ENCODE measurements at regions not wholly inside any gene's neighbourhood (a gene's known extent, or its start where the extent isn't known, plus 50 kb on each side); places are given as distances from the start of the nearest gene placed in this dataset.

DNA sequence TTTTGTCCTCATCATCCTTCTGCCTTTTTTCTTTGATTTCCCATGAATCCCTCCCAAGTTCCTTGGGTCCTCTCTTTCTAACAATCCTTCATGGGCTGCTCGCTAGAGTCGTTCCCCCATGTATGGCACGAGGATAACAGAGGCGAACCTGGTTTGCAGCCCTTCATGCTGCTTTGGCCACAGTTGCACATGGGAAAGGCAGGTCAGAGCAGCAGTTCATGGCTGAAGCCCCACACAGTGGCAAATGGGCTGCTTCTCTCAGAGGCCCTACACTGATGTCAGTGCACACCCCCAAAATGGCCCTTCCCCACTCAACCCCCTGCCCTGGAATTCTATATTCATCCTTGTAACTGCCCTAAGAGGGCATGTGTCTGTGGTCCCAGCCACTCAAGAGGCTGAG, 335.4 kb upstream of the IGF1R start:
- Mint-ChIP-seq H3K4me1 (ENCODE audit: low read depth) (peaks cover 7% of the 10 kb centered on the region), H3K27me3 (ENCODE audit: insufficient read depth) (peaks cover 3% of the 10 kb centered on the region)
- TF ChIP-seq, protein P1, sequence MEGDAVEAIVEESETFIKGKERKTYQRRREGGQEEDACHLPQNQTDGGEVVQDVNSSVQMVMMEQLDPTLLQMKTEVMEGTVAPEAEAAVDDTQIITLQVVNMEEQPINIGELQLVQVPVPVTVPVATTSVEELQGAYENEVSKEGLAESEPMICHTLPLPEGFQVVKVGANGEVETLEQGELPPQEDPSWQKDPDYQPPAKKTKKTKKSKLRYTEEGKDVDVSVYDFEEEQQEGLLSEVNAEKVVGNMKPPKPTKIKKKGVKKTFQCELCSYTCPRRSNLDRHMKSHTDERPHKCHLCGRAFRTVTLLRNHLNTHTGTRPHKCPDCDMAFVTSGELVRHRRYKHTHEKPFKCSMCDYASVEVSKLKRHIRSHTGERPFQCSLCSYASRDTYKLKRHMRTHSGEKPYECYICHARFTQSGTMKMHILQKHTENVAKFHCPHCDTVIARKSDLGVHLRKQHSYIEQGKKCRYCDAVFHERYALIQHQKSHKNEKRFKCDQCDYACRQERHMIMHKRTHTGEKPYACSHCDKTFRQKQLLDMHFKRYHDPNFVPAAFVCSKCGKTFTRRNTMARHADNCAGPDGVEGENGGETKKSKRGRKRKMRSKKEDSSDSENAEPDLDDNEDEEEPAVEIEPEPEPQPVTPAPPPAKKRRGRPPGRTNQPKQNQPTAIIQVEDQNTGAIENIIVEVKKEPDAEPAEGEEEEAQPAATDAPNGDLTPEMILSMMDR (IDR thresholded peaks at IDR 0.05), result no peak

DNA sequence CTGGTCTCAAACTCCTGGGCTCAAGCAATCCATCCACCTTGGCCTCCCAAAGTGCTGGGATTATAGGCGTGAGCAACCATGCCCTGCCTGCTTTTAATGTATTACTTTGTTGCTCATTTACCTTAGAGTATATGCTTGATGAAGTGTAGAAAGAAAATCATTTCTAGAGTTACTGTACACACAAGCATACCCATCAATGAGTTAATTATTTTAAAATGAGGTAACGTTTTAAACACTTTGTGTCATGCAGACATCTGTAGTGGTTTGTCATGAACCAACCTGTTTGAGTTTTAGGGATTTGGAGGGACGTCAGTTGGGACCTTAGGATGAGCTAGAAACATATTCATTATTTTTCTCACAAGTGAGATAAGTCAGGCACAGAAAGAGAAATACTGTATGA, 332.4 kb upstream of the IGF1R start:
- H3K27ac Mint-ChIP-seq, result no peak overlapping the region
- peaks cover 3% of the 10 kb centered on the region for H3K27me3 Mint-ChIP-seq (ENCODE audit: insufficient read depth)
- no peak overlapping the region for H3K4me3 Mint-ChIP-seq
- TF ChIP-seq, protein P1 (IDR thresholded peaks at IDR 0.05), result no peak
- no peak for DNase-seq
- H3K9me3 Mint-ChIP-seq, result no peaks in the 10 kb centered on the region
- peaks cover 4% of the 10 kb centered on the region; the same call in 1 of the 2 replicates for H3K36me3 Mint-ChIP-seq (ENCODE audit: low read depth)
- peaks cover 7% of the 10 kb centered on the region for H3K4me1 Mint-ChIP-seq (ENCODE audit: low read depth)

More for the DNA sequence above, 335.4 kb upstream of the IGF1R start:
- no peaks in the 10 kb centered on the region for H3K36me3 Mint-ChIP-seq (ENCODE audit: low read depth)
- no peak overlapping the region for H3K4me3 Mint-ChIP-seq
- H3K27ac Mint-ChIP-seq, result no peak overlapping the region
- H3K9me3 Mint-ChIP-seq, result no peaks in the 10 kb centered on the region
- DNase-seq, result no peak

DNA sequence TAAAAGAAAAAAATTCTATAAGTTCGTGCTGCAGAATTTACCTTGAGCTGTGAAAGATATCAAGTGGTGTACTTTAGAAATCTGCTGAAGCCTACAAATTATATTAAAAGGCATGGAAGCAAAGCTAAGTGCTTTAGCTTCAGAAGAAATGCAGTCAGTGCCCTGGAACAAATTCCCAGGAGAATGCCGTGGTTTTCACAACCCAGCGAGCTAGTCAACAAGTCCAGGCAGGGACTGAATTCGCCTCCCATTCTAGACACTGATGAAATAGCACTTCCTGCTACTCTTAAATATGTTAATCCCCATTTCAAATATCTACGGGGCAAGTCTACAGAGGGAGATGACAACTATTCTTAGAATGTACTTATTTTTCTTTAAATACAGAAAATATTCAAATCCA, 326.4 kb upstream of the IGF1R start:
- Mint-ChIP-seq H3K27me3 (ENCODE audit: insufficient read depth) (peaks cover 3% of the 10 kb centered on the region; the same call in 1 of the 2 replicates), H3K4me3 (no peak overlapping the region)

DNA sequence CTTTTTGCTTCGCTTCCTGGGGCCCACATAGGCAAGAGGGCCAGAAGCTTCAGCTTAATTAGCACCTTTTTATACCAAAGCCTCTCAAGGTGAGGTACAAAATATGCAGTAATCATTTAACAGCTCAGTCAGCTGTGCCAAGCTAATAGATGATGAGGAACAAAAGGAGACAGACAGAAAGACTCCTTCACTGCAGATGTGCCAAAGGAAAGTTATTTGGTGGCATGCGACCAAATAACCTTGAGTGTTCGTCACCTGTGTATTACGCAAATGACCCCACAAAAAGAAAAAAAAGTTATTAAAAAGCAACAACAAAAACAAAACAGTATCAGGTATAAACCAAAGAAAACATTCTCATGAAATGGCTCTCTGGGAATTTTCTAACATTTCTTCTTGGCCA, 325.8 kb upstream of the IGF1R start:
- Mint-ChIP-seq H3K4me1 (ENCODE audit: low read depth) (no peaks in the 10 kb centered on the region), H3K4me3 (no peak overlapping the region), H3K36me3 (ENCODE audit: low read depth) (peaks cover 4% of the 10 kb centered on the region; the same call in 1 of the 2 replicates), H3K27ac (no peak overlapping the region), H3K27me3 (ENCODE audit: insufficient read depth) (no peaks in the 10 kb centered on the region; the same call in 1 of the 2 replicates), H3K9me3 (no peaks in the 10 kb centered on the region)
- no peak for DNase-seq
- TF ChIP-seq, protein P1 (IDR thresholded peaks at IDR 0.05), result no peak

More for the DNA sequence above, 326.4 kb upstream of the IGF1R start:
- no peak for DNase-seq
- Mint-ChIP-seq H3K4me1 (ENCODE audit: low read depth) (no peaks in the 10 kb centered on the region), H3K27ac (no peak overlapping the region), H3K36me3 (ENCODE audit: low read depth) (peaks cover 4% of the 10 kb centered on the region; the same call in 1 of the 2 replicates), H3K9me3 (no peaks in the 10 kb centered on the region)
- TF ChIP-seq, protein P1 (IDR thresholded peaks at IDR 0.05), result no peak

DNA sequence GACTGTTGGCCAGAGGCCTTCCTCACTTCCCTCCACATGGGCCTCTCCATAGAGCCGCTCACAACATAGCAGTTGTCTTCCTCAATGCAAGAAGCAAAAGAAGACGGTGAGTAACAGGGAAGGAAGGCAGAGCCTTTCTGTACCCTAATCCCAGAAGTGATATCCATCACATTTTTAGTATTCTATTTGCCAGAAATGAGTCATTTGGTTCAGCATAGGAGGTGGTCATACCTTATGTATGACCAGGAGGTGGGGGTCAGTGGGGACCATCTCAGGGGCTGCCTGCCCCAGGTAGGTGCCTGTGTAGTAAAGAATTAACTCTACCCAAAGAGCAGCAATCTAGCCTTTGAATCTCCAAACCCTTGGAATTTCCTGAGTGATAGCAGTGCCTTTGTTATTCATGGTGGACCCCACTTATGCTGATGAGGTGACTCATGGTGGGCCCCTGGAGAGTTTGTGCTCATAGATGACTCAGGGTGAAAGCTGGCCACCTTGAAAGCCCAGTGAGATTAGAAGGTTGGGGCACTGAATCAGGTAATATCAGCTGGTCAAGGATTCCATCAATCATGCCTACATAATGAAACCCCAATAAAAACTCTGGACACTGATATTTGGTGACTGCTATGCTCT, 323.9 kb upstream of the IGF1R start:
- H3K4me3 Mint-ChIP-seq, result no peak overlapping the region
- no peaks in the 10 kb centered on the region for H3K9me3 Mint-ChIP-seq
- H3K27ac Mint-ChIP-seq, result no peak overlapping the region
- TF ChIP-seq, protein P1 (IDR thresholded peaks at IDR 0.05), result no peak
- DNase-seq, result no peak
- no peaks in the 10 kb centered on the region for H3K4me1 Mint-ChIP-seq (ENCODE audit: low read depth)
- H3K27me3 Mint-ChIP-seq (ENCODE audit: insufficient read depth), result peaks cover 2% of the 10 kb centered on the region; the same call in 1 of the 2 replicates
- H3K36me3 Mint-ChIP-seq (ENCODE audit: low read depth), result no peaks in the 10 kb centered on the region

Measured in HFFc6 (cell line).